ENCODE measurements at regions not wholly inside any gene's neighbourhood (a gene's known extent, or its start where the extent isn't known, plus 50 kb on each side); places are given as distances from the start of the nearest gene placed in this dataset.

DNA sequence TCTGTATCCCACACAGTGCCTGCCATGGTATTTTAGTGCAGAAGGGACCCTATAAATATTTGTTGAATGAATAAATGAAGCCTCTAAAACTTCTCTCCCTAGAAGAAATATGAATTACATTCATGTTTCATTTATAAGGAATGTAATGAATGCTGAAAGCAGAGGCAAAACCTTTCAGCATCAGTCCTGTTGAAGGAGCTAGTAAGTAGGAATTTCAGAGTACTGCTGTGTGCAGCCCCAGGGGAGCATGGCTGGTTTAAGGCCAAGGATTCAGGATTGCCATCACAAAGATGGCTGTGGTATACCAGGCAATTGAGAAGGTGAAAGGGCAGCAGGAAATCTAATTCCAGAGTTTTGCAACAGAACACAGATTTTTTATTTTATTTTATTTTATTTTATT is 1131.4 kb downstream of the IGSF11 start:
- H3K27me3 ChIP-seq (ENCODE audit: control insufficient read depth in 2 of 2, insufficient read depth in 2 of 2, low read length in 2 of 2) = no peaks in the 10 kb centered on the region
- FAIRE-seq (no peak), ATAC-seq (no peak), DNase-seq (ENCODE audit: extremely low read depth in 1 of 4, low spot score in 3 of 4) (no peak)
- no peak overlapping the region for H3K9ac ChIP-seq (ENCODE audit: insufficient read depth in 1 of 2, low read depth in 2 of 2, low read length in 2 of 2)
- intact Hi-C loops (cut with micrococcal nuclease) = no loop called here
- BruUV-seq (replicated peaks) = no TSS peak
- ChIA-PET POLR2A (no interaction called here), CTCF (ENCODE audit: low intra/inter-chr PET ratio) (no interaction called here)
- no peak overlapping the region for H3K4me3 ChIP-seq
- H3K36me3 ChIP-seq (ENCODE audit: control insufficient read depth, insufficient read depth, low read length) = no peaks in the 10 kb centered on the region
- H4K20me1 ChIP-seq (replicated peaks; ENCODE audit: control insufficient read depth, insufficient read depth, low read length) = no peaks in the 10 kb centered on the region
- H3K4me2 ChIP-seq (ENCODE audit: insufficient read depth, low read length) = no peak overlapping the region
- H3K79me2 ChIP-seq (ENCODE audit: control insufficient read depth, insufficient read depth, low read length) = no peaks in the 10 kb centered on the region
- no peak overlapping the region for H2AFZ ChIP-seq (ENCODE audit: low read depth, low read length)
- no peaks in the 10 kb centered on the region for H3K4me1 ChIP-seq (replicated peaks in 1 of 2; ENCODE audit: control insufficient read depth in 2 of 2, insufficient read depth in 2 of 2, low read length in 2 of 2)
- no peak overlapping the region for H3K27ac ChIP-seq (ENCODE audit: extremely low read depth, low read depth, low read length)
- in situ Hi-C loops (cut with MboI) = no loop called here
- no peaks in the 10 kb centered on the region for H3K9me3 ChIP-seq (replicated peaks; ENCODE audit: control insufficient read depth, insufficient read depth, low read depth, low read length)
- TF ChIP-seq, protein P1, sequence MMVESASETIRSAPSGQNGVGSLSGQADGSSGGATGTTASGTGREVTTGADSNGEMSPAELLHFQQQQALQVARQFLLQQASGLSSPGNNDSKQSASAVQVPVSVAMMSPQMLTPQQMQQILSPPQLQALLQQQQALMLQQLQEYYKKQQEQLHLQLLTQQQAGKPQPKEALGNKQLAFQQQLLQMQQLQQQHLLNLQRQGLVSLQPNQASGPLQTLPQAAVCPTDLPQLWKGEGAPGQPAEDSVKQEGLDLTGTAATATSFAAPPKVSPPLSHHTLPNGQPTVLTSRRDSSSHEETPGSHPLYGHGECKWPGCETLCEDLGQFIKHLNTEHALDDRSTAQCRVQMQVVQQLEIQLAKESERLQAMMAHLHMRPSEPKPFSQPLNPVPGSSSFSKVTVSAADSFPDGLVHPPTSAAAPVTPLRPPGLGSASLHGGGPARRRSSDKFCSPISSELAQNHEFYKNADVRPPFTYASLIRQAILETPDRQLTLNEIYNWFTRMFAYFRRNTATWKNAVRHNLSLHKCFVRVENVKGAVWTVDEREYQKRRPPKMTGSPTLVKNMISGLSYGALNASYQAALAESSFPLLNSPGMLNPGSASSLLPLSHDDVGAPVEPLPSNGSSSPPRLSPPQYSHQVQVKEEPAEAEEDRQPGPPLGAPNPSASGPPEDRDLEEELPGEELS (CRISPR knock-in tag; IDR thresholded peaks at IDR 0.05; ENCODE audit: borderline replicate concordance) = no peak
- TF ChIP-seq CEBPB (tag; IDR thresholded peaks at IDR 0.05) (no peak), ZNF354B (CRISPR knock-in tag; IDR thresholded peaks at IDR 0.05) (no peak), FOSL1 (tag; conservative IDR thresholded peaks at IDR 0.05) (no peak), ZC3H8 (IDR thresholded peaks at IDR 0.05) (no peak), TBP (optimal IDR thresholded peaks at IDR 0.05; ENCODE audit: low read depth, low read length) (no peak), HDAC1 (IDR thresholded peaks at IDR 0.05) (no peak), ZFPM2 (CRISPR knock-in tag; IDR thresholded peaks at IDR 0.05) (no peak), PML (IDR thresholded peaks at IDR 0.05; ENCODE audit: low read length) (no peak), RUNX1 (IDR thresholded peaks at IDR 0.05; ENCODE audit: low read depth) (no peak), KHSRP (IDR thresholded peaks at IDR 0.05) (no peak), BDP1 (IDR thresholded peaks at IDR 0.05; ENCODE audit: insufficient read depth, insufficient read length) (no peak), MYNN (IDR thresholded peaks at IDR 0.05) (no peak), MYNN (CRISPR knock-in tag; IDR thresholded peaks at IDR 0.05) (no peak), BRF1 (IDR thresholded peaks at IDR 0.05; ENCODE audit: borderline replicate concordance, extremely low read depth, insufficient read length) (no peak), PCBP1 (IDR thresholded peaks at IDR 0.05; ENCODE audit: low read depth, low read length, poor library complexity, severe bottlenecking) (no peak)
- TF ChIP-seq, protein P2, sequence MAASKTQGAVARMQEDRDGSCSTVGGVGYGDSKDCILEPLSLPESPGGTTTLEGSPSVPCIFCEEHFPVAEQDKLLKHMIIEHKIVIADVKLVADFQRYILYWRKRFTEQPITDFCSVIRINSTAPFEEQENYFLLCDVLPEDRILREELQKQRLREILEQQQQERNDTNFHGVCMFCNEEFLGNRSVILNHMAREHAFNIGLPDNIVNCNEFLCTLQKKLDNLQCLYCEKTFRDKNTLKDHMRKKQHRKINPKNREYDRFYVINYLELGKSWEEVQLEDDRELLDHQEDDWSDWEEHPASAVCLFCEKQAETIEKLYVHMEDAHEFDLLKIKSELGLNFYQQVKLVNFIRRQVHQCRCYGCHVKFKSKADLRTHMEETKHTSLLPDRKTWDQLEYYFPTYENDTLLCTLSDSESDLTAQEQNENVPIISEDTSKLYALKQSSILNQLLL (CRISPR knock-in tag; IDR thresholded peaks at IDR 0.05; ENCODE audit: borderline replicate concordance) = no peak
- TF ChIP-seq, protein P3, sequence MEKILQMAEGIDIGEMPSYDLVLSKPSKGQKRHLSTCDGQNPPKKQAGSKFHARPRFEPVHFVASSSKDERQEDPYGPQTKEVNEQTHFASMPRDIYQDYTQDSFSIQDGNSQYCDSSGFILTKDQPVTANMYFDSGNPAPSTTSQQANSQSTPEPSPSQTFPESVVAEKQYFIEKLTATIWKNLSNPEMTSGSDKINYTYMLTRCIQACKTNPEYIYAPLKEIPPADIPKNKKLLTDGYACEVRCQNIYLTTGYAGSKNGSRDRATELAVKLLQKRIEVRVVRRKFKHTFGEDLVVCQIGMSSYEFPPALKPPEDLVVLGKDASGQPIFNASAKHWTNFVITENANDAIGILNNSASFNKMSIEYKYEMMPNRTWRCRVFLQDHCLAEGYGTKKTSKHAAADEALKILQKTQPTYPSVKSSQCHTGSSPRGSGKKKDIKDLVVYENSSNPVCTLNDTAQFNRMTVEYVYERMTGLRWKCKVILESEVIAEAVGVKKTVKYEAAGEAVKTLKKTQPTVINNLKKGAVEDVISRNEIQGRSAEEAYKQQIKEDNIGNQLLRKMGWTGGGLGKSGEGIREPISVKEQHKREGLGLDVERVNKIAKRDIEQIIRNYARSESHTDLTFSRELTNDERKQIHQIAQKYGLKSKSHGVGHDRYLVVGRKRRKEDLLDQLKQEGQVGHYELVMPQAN (IDR thresholded peaks at IDR 0.05; ENCODE audit: borderline replicate concordance) = no peak
- no peaks in the 10 kb centered on the region for H3K9me1 ChIP-seq (ENCODE audit: control insufficient read depth, insufficient read depth, low read length)

Measured in K562 (cell line).